ENCODE measurements at regions not wholly inside any gene's neighbourhood (a gene's known extent, or its start where the extent isn't known, plus 50 kb on each side); places are given as distances from the start of the nearest gene placed in this dataset.
"Not testable (repeated sequence)": the region's sequence is repeated elsewhere in the genome, so short reads cannot be mapped to it uniquely, and the experiment has no call there.

DNA sequence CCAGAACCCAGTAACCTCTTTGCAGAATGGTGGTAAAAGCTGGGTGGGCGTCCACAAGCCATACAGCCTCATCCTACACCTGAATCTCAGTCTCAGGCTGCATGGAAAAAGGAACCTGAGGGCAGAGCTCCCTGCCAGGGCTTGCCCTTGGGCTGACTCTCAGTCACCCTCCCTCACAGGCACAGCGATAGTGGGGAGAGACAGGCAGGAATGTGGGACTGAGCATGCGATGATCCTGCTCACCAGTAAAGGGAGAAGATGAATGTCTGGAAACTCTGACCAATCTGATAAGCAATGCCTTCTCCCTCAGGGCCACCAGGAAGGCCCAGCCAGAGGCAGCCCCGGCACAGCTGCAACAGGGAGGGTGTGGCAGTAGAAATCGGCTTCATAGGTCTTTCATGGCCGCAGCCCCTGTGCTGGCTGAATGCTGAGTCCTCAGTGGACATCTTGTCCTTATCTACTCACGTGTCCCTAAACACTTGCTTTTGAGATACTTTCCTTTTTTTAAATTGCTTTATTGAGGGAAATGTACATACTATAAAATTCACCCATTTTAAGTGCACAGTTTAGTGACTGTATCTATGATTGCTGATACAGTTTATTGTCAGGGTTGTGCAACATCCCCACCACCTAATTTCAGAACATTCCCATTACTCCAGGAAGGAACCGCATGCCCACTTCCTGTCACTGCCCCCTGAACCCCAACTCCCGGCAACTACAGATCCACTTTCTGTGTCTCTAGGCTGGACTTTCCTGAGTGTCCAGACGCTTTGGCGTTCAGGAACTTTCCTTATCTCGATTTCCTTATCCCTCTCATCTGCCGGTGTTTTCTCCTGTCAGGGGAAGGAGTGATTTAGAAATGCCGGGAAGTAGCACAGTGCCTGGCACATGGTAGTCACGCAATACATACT lies 258.1 kb downstream of the PCNX1 start:
- DNase-seq, result no peak

GRCh38 chr14:71166180-71166837 lies 259.1 kb downstream of the PCNX1 start:
- peak; percentile 9 to 10 for DNase-seq
- TF ChIP-seq GATA1 (IDR thresholded peaks at IDR 0.05; ENCODE audit: low read depth, low read length) (no peak), POLR2A (IDR thresholded peaks at IDR 0.05; ENCODE audit: low read length) (no peak)

More for the DNA sequence above, 258.1 kb downstream of the PCNX1 start:
- TF ChIP-seq POLR2A (IDR thresholded peaks at IDR 0.05; ENCODE audit: low read length) (no peak), GATA1 (IDR thresholded peaks at IDR 0.05; ENCODE audit: low read depth, low read length) (no peak)

DNA sequence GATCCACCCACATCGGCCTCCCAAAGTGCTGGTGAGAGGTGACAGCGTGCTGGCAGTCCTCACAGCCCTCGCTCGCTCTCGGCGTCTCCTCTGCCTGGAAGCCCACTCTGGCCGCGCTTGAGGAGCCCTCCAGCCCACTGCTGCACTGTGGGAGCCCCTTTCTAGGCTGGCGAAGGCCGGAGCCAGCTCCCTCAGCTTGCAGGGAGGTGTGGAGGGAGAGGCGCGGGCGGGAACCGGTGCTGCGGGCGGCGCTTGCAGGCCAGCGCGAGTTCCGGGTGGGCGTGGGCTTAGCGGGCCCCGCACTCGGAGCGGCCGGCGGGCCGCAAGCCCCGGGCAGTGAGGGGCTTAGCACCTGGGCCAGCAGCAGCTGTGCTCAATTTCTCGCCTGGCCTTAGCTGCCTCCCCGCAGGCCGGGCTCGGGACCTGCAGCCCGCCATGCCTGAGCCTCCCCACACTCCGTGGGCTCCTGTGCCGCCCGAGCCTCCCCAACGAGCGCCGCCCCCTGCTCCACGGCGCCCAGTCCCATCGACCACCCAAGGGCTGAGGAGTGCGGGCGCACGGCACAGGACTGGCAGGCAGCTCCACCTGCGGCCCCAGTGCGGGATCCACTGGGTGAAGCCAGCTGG lies 260.2 kb downstream of the PCNX1 start:
- DNase-seq, result not testable (repeated sequence)

DNA sequence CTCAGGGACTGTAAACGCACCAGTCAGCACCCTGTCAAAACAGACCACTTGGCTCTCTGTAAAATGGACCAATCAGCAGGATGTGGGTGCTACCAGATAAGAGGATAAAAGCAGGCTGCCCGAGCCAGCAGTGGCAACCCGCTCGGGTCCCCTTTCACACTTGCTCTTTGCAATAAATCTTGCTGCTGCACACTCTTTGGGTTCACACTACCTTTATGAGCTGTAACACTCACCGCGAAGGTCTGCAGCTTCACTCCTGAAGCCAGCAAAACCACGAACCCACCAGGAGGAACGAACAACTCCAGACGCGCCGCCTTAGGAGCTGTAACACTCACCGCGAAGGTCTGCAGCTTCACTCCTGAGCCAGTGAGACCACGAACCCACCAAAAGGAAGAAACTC lies 260.9 kb downstream of the PCNX1 start:
- not testable (repeated sequence) for DNase-seq

GRCh38 chr14:71168564-71169427 lies 261.5 kb downstream of the PCNX1 start:
- DNase-seq, result no peak
- TF ChIP-seq GATA1 (IDR thresholded peaks at IDR 0.05; ENCODE audit: low read depth, low read length) (no peak), POLR2A (IDR thresholded peaks at IDR 0.05; ENCODE audit: low read length) (no peak)

- DNase-seq, result no peak
- TF ChIP-seq GATA1 (IDR thresholded peaks at IDR 0.05; ENCODE audit: low read depth, low read length) (no peak), POLR2A (IDR thresholded peaks at IDR 0.05; ENCODE audit: low read length) (no peak)
These were observed 262.6 kb downstream of the PCNX1 start for GRCh38 chr14:71169861-71170260.

DNA sequence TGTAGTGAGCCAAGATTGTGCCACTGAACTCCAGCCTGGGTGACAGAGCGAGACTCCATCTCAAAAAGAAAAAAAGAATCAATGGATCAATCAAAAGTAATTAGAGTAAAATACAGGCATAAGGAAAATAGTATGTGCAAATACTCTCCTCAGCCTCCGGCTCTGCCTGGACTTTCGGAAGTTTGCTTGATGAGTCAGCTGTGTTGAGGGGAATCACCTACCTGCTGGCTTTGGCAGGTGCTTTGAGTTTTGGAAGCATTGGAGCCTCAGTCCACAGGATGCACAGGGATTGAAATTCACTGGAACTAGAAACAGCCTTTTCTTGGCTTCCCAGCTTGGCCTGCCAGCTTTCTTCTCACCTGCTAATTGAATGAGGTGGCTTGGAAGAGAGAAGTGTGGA lies 268.2 kb downstream of the PCNX1 start:
- TF ChIP-seq GATA1 (IDR thresholded peaks at IDR 0.05; ENCODE audit: low read depth, low read length) (no peak), POLR2A (IDR thresholded peaks at IDR 0.05; ENCODE audit: low read length) (no peak)
- no peak for DNase-seq

- TF ChIP-seq POLR2A (IDR thresholded peaks at IDR 0.05; ENCODE audit: low read length) (no peak), GATA1 (IDR thresholded peaks at IDR 0.05; ENCODE audit: low read depth, low read length) (no peak)
- no peak for DNase-seq
These were observed 271.8 kb downstream of the PCNX1 start for GRCh38 chr14:71179066-71179465.

DNA sequence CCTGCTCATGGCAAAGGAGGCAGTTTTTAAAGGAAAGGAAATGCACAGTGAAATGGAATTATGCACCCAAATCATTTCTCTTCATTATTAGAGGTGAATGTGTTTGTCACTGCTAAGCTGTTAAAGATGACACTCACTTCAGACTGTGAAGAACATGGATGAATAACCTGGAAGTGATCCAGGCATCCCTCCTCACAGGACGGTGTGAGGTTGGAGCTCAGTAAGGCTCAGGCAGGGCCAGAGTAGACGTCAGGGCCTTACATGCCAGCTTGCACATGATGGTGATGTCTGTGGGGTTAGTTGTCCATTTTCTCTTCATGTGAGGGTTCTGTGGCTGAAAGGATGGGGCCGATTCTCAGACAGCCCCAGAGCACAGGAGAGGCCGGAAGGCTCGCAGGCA lies 273.1 kb downstream of the PCNX1 start:
- TF ChIP-seq GATA1 (IDR thresholded peaks at IDR 0.05; ENCODE audit: low read depth, low read length), result no peak
- no peak for TF ChIP-seq POLR2A (IDR thresholded peaks at IDR 0.05; ENCODE audit: low read length)
- DNase-seq, result no peak

DNA sequence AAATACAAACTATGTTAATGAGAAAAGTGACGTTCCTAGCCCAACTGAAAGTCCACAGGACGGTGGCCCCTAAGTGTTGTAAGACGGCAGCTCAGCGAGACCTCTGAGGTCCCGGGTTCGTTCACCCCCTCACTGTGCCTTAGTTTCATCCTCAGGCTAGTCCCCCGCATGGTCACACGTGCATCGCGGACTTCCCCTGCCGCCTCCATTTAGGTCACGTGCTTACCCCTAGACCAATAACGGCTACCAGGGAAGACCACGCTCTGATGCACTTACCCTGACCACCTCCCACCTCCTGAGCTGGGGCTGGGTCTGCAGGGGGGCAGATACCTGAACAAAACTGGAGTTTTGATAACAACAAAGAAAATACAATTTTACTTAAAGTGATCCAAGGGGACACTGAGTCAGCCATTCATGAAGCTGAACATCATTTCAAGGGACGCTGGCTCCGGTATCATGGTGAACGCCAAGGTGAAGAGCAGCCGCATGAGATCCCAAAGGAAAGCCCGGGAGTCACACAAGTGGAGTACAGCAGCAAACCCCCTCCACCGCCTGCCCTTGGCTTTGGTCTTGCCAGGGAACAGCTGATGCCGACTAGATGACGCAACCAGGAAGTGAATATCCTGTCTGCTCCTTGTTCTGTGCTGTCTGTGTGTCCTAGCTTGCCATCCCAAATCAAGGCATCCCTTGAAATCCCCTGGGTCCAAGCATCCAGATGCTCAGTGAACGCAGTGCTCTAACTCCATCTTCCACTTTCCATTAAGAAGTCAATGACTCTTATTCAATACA lies 274.1 kb downstream of the PCNX1 start:
- TF ChIP-seq POLR2A (IDR thresholded peaks at IDR 0.05; ENCODE audit: low read length), result no peak
- no peak for TF ChIP-seq GATA1 (IDR thresholded peaks at IDR 0.05; ENCODE audit: low read depth, low read length)
- no peak for DNase-seq

DNA sequence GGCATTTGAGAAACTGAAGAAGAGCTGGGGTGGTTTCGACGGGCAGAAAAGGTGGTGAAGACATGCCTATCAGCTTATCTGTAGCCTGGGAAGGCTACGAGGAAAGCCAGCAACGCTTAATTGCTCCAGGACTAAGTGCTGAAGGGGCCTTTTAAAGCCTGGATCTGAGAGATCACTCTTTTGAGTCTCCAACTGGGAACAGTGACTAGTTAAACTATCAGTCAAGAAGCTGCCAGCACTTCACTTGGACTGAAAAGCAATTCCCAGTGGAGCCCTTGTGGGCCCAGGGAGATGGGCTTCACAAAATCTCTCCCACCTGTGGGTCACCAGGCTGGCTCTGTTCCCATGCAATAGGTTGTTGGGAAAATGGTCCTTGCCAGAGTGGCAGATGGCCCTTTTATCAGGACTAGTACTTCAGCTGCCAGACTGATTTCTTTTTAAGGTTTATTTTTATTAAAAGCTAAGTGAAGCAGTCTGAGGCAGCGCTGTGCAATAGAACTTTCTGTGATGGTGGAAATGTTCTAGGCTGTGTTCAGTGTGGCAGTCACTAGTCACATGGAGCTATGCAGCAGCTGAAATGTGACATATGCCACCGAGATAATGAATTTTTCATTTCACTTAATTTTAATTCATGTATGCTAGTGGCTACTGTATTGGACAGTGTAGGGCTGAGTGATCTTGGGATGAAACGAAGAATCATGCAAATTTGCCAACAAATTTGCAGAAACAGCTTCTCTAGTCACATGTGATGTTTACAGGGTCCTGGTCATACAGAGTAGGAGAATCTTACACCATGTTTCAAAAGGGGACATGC lies 276.8 kb downstream of the PCNX1 start:
- no peak for DNase-seq
- TF ChIP-seq POLR2A (IDR thresholded peaks at IDR 0.05; ENCODE audit: low read length) (no peak), GATA1 (IDR thresholded peaks at IDR 0.05; ENCODE audit: low read depth, low read length) (no peak)

DNA sequence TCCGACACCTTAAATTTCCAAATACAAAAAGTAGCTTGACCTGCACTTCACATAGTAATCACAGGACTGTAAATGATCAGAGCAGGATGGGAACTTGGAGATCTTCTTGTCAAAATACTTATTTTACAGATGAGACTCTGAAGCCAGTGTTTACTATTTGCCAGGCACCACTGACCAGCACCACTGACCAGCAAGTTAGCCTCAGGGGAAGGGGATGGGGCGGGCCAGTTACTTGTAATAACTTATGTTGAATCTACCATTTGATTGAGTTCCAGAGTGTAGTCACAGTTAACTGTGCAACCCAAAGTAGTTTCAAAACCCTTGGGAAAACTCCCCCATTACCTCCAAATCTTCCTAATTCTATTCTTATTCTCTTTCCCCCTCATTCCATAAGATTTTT lies 278.4 kb downstream of the PCNX1 start:
- TF ChIP-seq POLR2A (IDR thresholded peaks at IDR 0.05; ENCODE audit: low read length) (no peak), GATA1 (IDR thresholded peaks at IDR 0.05; ENCODE audit: low read depth, low read length) (no peak)
- DNase-seq, result no peak

Data from erythroblast (primary cell).